B cell (primary cell): ENCODE measurements at regions not wholly inside any gene's neighbourhood (a gene's known extent, or its start where the extent isn't known, plus 50 kb on each side); places are given as distances from the start of the nearest gene placed in this dataset.

ENCODE experiments used
- CTCF ChIP-seq: fragments of 200-600 bp; IDR thresholded peaks from one replicate; pipeline ENCODE4 v1.8.0; 2022; ENCODE audit warnings: antibody characterized with exemption, mild to moderate bottlenecking
- EZH2 ChIP-seq: IDR thresholded peaks from 2 replicates; pipeline ENCODE4 v1.6.1; 2012; ENCODE audit warnings: borderline replicate concordance, low read depth, mild to moderate bottlenecking, moderate library complexity, low read length; ENCODE audit not compliant: insufficient read depth, poor library complexity, severe bottlenecking

- TF ChIP-seq CTCF = no peak
- no peak for TF ChIP-seq EZH2
Observed at GRCh38 chr4:31020363-31020762, 300.2 kb downstream of the PCDH7 start.
